ENCODE measurements at regions not wholly inside any gene's neighbourhood (a gene's known extent, or its start where the extent isn't known, plus 50 kb on each side); places are given as distances from the start of the nearest gene placed in this dataset.
"Not testable (repeated sequence)": the region's sequence is repeated elsewhere in the genome, so short reads cannot be mapped to it uniquely, and the experiment has no call there.

DNA sequence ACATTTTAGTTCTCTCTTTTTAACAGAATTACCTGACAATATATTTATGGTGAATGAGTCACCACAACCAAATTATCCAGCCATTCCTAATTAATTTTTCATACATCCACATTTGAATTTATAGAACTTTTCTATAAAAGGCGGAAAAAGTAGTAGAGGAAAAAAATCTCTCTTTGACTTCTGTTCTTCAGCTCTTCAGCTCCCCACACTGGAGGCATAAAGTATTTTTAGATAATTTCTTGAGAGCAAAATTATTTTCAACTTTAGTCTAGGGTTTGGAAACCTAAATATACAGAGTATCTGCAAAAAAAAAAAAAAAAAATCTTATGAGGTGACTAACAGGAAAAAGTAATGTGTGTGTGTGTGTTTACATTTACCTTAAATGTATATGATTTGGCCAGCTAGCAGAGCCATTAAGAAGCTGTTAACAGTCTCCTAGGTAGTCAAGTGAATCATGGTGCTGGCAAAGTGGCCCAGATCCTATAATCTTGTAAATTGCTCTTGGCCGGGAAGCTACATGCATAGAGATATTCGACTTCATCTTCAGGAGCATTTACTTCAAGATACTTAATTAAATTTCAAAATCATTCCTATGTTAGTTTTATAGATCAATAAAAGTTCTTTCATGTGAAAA is 383.1 kb upstream of the STEAP1 start:
- DNase-seq (ENCODE audit: low spot score): no peak

DNA sequence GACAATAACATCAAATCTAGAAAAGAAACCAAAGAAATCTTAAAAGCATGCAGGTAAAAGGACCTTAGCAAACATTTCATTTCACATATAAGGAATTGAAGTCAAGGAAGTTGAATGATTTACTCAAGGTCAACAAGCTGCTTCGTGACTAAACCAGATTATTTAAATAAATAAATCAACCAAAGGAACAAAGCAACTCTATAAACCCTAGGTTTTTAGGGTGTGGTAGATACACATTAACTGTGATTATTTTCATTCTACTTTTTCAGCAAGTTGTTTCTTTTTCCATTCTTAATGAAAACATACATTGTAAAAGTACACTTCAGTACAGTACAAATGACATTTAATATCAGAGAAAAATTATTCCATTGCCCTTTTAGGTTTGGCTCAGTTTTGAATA is 382.0 kb upstream of the STEAP1 start:
- DNase-seq (ENCODE audit: low spot score): no peak

DNA sequence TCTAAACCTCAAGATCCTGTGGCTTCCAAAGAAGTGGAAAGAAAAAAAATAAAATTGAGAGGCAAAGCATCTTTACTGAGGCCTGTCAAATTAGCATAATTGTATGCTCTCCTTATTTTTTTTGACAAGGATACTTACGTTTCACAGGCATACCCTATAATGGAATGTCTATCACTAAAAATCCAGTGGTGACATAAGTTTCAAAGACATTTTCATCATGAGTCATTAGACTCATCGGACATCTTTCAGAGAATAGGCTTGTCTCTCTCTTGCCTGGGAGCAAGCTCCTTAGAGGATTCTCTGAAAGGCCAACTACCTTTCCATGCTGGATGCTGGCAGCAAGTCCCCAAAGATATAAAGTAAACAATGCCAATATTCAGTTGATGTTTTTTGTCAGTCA is 380.7 kb upstream of the STEAP1 start:
- no peak for DNase-seq (ENCODE audit: low spot score)

DNA sequence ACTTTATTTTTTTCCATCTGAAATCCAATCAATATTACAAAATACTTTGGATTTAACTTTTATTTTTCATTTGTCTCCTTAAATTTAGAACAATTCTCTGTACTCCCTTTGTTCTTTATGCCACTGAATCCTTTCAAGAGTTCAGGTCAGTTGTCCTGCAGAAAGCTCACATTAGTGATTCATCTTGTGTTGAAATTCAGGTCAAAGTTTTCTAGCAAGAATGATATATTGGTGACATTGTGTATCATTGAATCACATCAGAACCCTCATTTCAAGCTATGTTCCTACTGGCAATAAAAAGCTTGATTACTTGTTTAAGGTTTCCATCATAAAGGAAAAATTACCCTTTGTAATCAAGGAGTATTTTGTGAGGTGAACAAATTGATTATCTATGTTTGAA is 378.8 kb upstream of the STEAP1 start:
- DNase-seq (ENCODE audit: low spot score): no peak

DNA sequence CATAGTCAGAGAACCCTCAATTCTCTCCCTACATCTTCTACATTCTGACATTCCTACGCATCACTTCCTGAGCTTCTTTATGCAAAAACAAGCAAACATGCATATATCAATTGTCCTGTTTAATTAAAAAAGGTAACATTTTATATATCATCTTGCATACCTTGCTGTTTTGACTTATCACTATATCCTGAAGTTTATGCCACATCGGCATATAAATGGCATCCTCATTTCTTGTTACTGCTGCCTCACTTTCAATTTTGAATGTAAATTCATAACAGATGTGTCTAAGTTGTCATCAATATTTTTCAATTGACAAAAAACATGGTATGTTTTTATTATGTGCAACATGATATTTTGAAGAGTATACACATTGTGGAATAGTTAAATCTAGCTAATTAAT is 377.3 kb upstream of the STEAP1 start:
- DNase-seq (ENCODE audit: low spot score): no peak

DNA sequence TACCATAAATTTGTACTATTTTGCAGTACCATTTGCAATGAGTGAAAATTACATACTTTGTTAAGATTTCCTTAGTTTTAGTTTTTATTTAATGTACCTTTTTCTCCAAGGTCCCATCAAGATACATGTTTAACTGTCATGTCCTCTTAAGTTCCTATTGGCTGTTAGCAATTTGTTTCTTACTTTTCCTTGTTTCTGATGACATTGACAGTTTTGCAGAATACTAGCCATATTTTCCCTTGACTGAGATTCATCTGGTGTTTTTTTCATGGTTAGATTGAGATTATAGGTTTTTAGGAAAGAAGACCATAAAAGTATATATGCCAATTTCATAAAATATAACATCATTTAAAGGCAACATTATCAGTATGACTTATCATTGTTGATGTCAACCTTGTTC is 376.8 kb upstream of the STEAP1 start:
- DNase-seq (ENCODE audit: low spot score): no peak

DNA sequence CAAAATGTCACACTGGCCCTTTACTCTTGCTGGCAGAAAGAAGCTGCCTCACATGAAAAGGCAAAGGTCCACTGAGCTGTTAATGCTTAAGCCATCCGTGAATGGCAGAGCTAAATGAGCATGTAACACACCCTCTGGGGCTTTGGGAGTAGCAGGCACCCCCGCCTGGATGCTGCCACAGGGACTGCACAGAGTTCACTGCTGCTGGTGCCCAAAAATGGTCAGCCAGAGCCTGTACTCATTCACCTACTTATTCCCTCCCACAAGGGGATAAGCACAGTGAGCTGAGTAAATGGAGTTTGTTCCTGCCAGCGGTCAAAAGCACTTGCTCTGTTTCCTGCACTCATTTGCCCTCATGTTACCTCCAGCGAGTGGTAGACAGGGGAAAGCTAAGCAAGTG is 374.0 kb upstream of the STEAP1 start:
- DNase-seq (ENCODE audit: low spot score): no peak

DNA sequence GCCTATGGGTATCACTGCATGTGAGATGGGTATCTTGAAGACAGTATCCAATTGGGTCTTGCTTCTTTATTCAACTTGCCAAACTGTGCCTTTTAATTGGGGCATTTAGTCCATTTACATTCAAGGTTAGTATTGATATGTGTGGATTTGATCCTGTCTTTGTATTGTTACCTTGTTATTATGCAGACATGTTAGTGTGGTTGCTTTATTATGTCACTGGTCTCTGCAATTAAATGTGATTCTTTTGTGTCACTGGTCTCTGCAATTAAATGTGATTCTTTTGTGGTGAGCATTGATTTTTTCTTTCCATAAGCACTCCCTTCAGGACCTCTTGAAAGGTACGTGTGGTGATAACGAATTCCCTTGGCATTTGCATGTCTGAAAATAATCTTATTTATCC is 357.8 kb upstream of the STEAP1 start:
- DNase-seq (ENCODE audit: low spot score): no peak

DNA sequence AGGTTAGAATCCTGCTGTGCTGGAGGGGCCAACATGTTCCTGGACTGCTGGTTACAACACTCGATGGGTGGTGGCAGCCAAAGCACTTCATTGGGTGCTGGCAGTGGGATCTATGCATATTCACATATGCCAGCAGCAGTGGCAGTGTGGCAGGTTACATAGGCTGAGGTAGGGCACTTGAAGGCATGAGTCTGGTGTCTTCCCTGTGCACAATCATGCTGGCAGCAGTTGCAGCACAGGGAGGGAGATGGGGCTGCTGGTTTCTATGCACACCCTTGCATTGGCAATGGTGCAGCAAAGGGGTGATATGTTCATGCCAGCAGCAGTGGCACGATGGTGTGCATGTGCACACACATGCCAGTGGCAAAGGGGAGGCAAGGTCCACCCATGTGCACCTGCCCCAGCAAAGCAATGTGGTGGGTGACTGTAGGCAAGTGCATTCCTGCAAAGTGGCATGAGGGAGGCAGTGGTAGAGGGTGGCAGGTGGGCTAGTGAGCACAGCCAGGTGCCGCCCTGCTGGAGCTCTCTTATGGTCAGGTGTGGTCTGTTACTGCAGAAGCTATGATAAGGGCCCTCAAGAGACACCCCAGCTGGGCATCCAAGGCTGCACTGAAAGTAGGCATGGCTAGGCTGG is 356.2 kb upstream of the STEAP1 start:
- no peak for DNase-seq (ENCODE audit: low spot score)

DNA sequence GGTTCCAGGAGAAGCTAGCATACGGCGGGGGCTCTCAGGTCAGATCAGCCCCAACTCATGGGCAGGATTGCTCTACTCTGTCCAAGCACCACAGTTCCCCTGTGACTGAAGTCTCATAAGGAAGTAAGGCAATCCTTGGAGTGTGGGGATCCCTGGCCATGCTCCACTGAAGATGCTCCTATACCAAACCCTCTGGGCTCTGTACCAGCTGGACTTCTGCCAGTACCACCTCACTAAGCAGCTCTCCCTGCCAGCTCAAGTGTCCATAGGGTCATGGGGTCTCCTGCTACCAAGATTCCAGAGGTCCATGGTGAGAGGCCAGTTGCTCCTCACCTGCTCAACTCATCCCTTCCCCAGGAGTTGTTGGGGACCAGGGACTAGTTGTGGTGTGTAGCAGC is 355.7 kb upstream of the STEAP1 start:
- no peak for DNase-seq (ENCODE audit: low spot score)

DNA sequence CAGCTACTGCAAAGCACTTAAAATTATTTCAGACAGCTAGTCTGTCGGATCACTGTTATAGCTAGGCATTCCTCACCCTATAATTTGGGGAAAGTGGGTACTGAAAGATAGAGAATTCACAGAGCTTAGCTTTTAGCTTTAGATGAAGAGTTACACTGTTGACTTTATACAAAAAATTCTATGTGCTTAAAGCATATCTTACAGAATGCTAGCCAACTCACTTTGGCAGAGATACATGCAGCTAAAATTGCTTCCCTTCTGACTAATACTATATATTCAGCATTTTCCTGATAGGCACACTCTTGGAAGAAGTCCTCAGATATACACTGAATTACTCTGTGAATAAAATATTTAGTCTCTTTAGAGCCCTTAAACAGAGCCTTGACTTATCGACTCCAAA is 353.5 kb upstream of the STEAP1 start:
- no peak for DNase-seq (ENCODE audit: low spot score)

DNA sequence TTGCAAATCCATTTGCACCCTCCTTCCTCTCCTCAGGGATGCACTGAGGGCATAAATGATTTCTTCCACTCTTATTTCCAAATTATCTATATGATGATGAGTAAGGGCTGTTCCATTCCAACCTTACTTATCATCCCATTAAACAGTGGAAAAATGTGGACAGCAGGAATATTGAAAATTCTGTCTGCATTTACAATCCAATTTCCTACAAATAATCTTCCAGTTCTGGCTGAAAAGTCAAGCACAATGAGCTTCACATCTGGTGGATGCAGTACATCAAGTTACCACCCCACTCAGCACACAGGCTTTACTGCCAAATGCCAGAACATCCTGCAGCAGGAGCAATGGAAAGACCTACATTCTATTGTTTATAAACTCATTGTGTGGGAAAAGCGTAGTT is 345.0 kb upstream of the STEAP1 start:
- DNase-seq (ENCODE audit: low spot score): no peak

DNA sequence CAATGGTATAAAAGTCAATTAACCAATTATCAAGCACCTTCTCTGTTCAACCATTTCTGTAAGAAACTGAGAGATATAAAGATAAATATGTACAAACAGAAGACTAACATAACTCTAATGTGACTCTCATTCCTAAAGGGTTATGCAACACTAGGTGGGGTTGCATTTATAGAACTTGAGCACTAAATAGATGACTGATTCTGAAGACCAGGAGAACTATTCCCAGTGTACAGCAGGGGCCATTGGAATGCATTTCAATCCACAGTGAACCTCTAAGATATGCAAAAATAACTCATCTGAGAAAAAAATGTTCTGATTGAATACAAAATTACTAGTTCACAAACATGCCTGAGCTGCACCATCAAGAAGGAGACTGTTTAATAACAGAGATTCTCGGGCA is 341.2 kb upstream of the STEAP1 start:
- no peak for DNase-seq (ENCODE audit: low spot score)

DNA sequence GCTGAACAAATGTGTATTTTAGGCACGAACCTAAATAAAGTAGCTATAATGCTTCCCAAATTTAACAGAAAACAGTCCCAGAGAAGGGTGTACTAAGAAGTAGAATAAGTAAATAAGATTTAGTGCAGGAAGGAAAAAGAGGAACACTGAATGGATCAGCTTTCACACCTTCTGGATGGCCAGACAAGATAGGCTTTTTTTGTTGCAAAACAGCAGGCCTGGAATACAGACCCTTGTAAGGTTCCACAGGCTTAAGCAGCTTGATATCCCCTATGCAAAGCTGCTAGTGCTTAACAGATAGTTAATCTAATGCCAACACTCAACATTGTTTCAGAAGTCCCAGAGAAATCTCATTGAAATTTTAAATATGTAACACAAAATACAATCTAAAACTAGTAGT is 328.1 kb upstream of the STEAP1 start:
- DNase-seq (ENCODE audit: low spot score): no peak

DNA sequence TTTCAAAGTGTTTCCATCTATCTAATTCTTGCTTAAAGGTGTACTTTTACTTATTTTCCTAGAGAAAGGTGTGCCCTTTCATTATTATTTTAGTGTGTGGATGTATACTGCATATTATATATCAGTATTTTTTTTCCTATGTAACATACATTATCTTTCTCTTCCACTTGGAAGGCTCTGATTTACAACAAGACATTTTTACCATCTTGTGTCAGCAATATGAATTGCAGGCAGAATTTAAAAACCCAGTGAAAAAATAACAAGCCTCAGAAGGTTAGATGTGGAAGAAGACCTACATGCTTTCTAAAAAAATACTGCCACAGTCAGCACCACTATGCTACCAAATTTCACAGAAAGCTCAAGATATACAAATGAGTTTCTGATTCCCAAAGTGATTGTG is 327.7 kb upstream of the STEAP1 start:
- DNase-seq (ENCODE audit: low spot score): no peak

DNA sequence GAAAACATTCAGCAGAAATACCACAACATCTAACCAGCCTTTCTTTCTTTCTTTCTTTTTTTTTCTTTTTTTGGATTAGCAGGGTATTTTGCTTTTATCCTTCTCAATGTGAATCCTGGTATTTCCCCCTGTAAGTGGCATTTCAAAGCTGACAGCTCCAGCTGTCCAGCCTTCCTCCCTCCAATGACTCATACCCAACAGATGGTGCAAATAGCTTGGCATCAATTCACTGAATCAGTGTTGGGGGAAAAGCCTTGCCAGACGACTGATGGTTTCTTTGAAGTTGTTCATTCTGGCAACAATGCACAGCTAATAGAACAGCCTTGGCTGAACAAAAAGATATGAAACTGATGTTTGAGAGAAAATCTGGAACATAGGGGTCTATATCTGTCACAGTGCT is 316.8 kb upstream of the STEAP1 start:
- DNase-seq (ENCODE audit: low spot score): no peak

DNA sequence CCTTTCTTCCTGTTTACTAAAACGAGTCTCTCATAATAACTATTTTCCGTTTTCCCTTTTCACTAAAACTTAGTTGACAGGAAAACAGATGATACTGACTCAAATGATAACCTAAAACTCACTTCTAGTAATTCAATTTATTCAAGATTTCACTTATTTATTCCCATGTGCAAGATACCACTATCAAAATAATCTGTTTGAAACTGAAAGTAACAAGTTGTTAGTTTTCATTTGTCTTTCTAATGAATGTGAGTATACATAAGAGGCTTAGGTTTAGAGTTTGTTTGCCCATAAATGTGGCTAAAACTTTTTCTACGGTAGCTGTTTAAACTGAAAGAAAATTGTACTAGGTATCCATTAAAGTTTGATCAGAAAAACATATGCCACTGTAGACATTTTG is 314.9 kb upstream of the STEAP1 start:
- DNase-seq (ENCODE audit: low spot score): no peak

DNA sequence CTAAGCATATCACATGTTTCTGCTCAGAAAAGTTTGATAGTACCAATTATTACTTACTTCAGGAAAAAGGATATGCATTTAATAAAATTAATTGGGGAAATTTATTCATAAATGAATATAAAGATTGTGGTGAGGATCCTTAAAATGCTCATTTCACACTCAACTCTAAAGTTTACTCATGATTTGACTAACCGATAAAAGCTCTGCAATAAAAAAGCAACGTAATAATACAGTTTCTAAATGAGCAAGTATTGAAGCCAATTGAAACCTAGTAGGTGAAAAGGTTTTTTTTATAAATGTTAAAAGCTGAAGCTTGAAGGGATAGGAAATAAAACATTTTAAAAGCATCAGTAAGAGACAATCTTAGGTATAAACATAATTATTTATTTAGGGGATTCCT is 308.3 kb upstream of the STEAP1 start:
- DNase-seq (ENCODE audit: low spot score): no peak

DNA sequence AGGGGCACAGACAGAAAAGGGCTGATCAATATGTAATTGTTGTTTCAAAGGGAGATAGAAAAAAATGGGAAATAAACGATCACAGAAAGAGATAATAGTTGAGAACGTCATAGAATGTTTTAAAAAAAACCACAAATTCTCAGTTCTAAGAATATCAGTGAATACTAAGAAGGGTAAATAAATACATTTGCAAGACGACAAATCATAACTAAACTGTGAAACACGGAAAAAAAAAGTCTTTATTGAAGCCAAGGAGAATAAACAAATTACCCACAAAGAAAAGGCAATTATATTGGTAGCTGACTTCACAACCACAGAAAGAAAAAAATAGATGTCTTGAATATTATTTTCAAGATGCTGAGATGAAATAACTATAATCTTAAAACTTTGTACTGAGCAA is 305.2 kb upstream of the STEAP1 start:
- DNase-seq (ENCODE audit: low spot score): no peak

DNA sequence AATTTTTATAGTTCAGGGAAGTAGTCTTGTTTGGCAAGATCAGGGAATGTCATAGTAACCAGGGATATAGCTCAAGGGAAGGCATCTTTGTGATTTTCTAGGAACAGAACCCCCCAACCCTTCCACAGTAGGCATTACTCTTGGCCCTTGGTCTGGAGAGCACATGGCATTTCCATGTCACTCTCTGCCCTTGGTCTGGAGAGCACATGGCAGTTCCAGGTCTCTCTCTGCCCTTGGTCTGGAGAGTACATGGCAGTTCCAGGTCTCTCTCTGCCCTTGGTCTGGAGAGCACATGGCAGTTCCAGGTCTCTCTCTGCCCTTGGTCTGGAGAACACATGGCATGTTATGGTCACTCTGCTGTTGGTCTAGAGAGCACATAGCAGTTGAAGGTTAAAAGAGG is 297.2 kb upstream of the STEAP1 start:
- not testable (repeated sequence) for DNase-seq (ENCODE audit: low spot score)

DNA sequence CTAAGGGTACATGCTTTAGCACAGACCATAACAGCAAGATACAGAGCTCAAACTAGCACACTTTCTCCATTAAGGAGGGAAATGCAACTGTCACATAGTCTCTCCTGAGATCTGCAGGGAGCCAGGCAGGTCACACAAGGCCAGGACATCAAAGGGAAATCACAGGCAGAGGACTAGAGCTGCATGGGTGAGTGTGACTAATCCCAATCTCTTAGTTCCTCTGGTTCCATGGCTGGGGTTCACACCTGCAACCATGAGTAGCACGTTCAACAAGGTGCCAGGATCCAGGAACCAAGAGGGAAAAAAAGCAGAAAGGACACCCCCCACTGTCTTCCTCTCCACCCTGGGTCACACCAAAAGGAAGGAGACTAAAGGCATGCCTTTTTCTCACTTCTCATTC is 296.5 kb upstream of the STEAP1 start:
- DNase-seq (ENCODE audit: low spot score): no peak

DNA sequence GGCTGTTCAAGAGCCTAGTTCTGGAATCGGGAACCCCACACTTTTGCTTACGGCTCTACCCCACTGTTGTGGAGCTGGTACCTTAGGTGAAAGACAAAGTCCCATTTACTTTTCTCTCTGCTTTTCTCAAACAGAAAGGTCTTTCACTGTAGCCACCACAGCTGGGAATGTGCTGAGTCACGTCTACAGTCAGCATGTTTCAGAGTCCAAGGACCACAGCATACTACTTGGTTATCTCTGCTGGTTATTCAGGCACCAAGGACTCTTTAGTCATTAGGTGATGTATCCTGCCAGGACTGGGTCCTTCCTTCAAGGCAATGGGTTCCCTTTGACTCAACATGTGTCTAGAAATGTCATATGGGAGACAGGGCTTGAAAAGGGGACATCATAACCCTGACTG is 266.8 kb upstream of the STEAP1 start:
- no peak for DNase-seq (ENCODE audit: low spot score)

DNA sequence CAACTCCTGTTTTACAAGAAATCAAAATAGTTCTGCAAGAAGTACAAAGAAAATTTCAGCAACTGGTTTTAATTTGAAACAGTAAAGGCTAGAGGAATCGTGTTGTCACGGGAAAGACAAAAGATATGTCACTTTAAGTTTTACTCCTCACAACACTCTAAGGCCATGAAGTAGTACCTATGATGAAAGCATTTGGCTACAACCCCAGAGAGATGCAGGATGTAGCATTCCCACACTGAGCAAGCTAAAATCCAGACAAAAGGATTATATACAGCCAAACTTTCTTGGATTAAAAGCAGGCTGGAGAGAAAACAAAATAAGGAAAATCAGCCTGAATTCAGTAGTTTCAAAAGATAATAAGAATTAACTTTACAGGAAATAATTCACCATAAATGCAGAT is 245.5 kb upstream of the STEAP1 start:
- DNase-seq (ENCODE audit: low spot score): no peak

DNA sequence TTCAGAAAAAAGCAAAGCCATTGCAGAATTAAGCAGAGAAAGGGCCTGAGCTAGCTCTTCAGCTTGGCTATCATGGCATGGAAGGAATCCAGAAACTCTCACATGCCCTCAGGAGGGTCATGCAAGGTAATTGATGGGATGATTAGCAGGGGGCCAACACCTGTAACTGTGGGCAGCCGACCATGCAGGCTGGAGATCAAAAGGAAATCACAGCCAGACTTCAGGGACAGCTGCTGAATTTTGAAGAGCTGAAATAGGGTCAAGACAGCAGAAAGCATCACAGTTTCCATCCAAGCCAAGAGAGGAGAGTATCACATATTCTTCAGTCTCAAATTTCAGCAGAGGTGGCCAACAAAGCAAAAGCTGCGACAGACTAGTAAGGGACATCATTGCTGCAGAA is 239.6 kb upstream of the STEAP1 start:
- DNase-seq (ENCODE audit: low spot score): no peak

DNA sequence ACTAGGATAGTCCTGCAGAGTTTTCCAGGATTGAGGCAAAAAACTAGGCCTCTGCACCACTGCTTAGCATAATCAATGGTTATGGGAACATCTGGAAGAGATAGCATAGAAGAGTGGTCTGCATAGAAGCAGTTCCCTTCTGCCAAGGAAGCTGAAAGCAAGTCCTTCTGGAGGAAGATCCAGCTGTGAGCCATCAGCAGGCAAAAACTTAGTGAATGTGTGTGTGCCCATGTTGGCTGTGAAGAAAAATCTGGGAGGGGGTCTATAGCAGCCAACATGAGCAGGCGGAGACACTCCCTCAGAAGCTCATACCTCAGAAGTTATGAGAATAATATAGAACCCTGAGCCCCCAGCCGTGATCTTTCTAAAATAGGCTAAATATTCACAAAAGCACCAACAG is 228.1 kb upstream of the STEAP1 start:
- no peak for DNase-seq (ENCODE audit: low spot score)
